Right ventricle myocardium inferior (tissue), 1 donor: ENCODE measurements at regions not wholly inside any gene's neighbourhood (a gene's known extent, or its start where the extent isn't known, plus 50 kb on each side); places are given as distances from the start of the nearest gene placed in this dataset.
"Not testable (repeated sequence)": the region's sequence is repeated elsewhere in the genome, so short reads cannot be mapped to it uniquely, and the experiment has no call there.

Experiments
- ATAC-seq: fragments of 200-7000 bp; cut with Tn5 transposase; one replicate; pipeline ENCODE4 v1.9.1; 2020; ENCODE audit warnings: mild to moderate bottlenecking, moderate library complexity
- DNase-seq: peaks from one replicate; pipeline ENCODE4 v3.0.0; 2021; ENCODE audit errors: missing footprints
- intact Hi-C: fragments of 100-400 bp; cut with DNase I; formaldehyde crosslinking; loops from one replicate; pipeline ENCODE4 v1.11.0; 2022
- donor health status: DM: no; HTN: yes; CAD: no; lungs with severe emphysema.

GRCh38 chr1:64410217-64410616 is 59.7 kb upstream of the CACHD1 start:
- ATAC-seq (no peak), DNase-seq (no peak)
- intact Hi-C loops, result no loop called here

GRCh38 chr1:64414855-64415546 is 54.9 kb upstream of the CACHD1 start:
- DNase-seq, intact Hi-C loops, ATAC-seq: not testable (repeated sequence)

- intact Hi-C loops, result no loop called here
- DNase-seq, result no peak
- ATAC-seq, result no peak
Measured at GRCh38 chr1:64417803-64418202, 52.1 kb upstream of the CACHD1 start.
